Endothelial cell (in vitro differentiated cells): ENCODE measurements at regions not wholly inside any gene's neighbourhood (a gene's known extent, or its start where the extent isn't known, plus 50 kb on each side); places are given as distances from the start of the nearest gene placed in this dataset.

Experiments
- DNase-seq: peaks from one replicate; pipeline ENCODE4 v3.0.0; 2021; ENCODE audit warnings: low spot score
- H3K27ac Mint-ChIP-seq: one replicate; pipeline ENCODE4 v1.8.0; 2021; ENCODE audit warnings: mixed read lengths, inconsistent platforms; ENCODE audit not compliant: unreplicated experiment
- H3K27me3 Mint-ChIP-seq: one replicate; pipeline ENCODE4 v1.8.0; 2021; ENCODE audit warnings: mild to moderate bottlenecking, moderate library complexity, mixed read lengths, inconsistent platforms; ENCODE audit not compliant: unreplicated experiment
- H3K36me3 Mint-ChIP-seq: one replicate; pipeline ENCODE4 v1.8.0; 2021; ENCODE audit warnings: mild to moderate bottlenecking, low read depth, mixed read lengths, inconsistent platforms; ENCODE audit not compliant: unreplicated experiment
- H3K4me1 Mint-ChIP-seq: one replicate; pipeline ENCODE4 v1.8.0; 2021; ENCODE audit warnings: mild to moderate bottlenecking, mixed read lengths, inconsistent platforms; ENCODE audit not compliant: unreplicated experiment
- H3K4me3 Mint-ChIP-seq: one replicate; pipeline ENCODE4 v1.8.0; 2021; ENCODE audit warnings: mild to moderate bottlenecking, mixed read lengths, inconsistent platforms; ENCODE audit not compliant: unreplicated experiment
- H3K9me3 Mint-ChIP-seq: one replicate; pipeline ENCODE4 v1.8.0; 2021; ENCODE audit warnings: mixed read lengths, inconsistent platforms; ENCODE audit not compliant: unreplicated experiment
- CTCF ChIP-seq: fragments of 200-600 bp; sonication (generic); IDR thresholded peaks from one replicate; pipeline ENCODE4 v1.5.0; 2021; ENCODE audit warnings: antibody characterized with exemption; ENCODE audit not compliant: unreplicated experiment

- no peaks in the 10 kb centered on the region for H3K9me3 Mint-ChIP-seq
- H3K4me1 Mint-ChIP-seq: no peaks in the 10 kb centered on the region
- H3K4me3 Mint-ChIP-seq: no peak overlapping the region
- no peak for DNase-seq
- no peak overlapping the region for H3K27ac Mint-ChIP-seq
- H3K36me3 Mint-ChIP-seq: no peaks in the 10 kb centered on the region
- H3K27me3 Mint-ChIP-seq: no peaks in the 10 kb centered on the region
- no peak for TF ChIP-seq CTCF
These were observed 151.3 kb upstream of the SLITRK3 start for GRCh38 chr3:165347526-165347925.

- no peak for DNase-seq
- TF ChIP-seq CTCF: no peak
- Mint-ChIP-seq H3K36me3 (no peaks in the 10 kb centered on the region), H3K27ac (no peak overlapping the region), H3K27me3 (no peaks in the 10 kb centered on the region), H3K9me3 (no peaks in the 10 kb centered on the region), H3K4me3 (no peak overlapping the region), H3K4me1 (no peaks in the 10 kb centered on the region)
These were observed 150.3 kb upstream of the SLITRK3 start for GRCh38 chr3:165346503-165346902.

- H3K9me3 Mint-ChIP-seq: no peaks in the 10 kb centered on the region
- H3K27me3 Mint-ChIP-seq: no peaks in the 10 kb centered on the region
- no peak overlapping the region for H3K27ac Mint-ChIP-seq
- no peaks in the 10 kb centered on the region for H3K36me3 Mint-ChIP-seq
- no peak overlapping the region for H3K4me3 Mint-ChIP-seq
- DNase-seq: no peak
- no peaks in the 10 kb centered on the region for H3K4me1 Mint-ChIP-seq
- no peak for TF ChIP-seq CTCF
These were observed 147.0 kb upstream of the SLITRK3 start for GRCh38 chr3:165343185-165343584.

- TF ChIP-seq CTCF: no peak
These were observed 143.6 kb upstream of the SLITRK3 start for GRCh38 chr3:165339753-165340152.

GRCh38 chr3:165336786-165337185, 140.6 kb upstream of the SLITRK3 start:
- no peak overlapping the region for H3K4me3 Mint-ChIP-seq
- TF ChIP-seq CTCF: no peak
- no peaks in the 10 kb centered on the region for H3K36me3 Mint-ChIP-seq
- H3K4me1 Mint-ChIP-seq: no peaks in the 10 kb centered on the region
- H3K9me3 Mint-ChIP-seq: no peaks in the 10 kb centered on the region
- no peak for DNase-seq
- H3K27me3 Mint-ChIP-seq: no peaks in the 10 kb centered on the region
- H3K27ac Mint-ChIP-seq: no peak overlapping the region

More at GRCh38 chr3:165339753-165340152, 143.6 kb upstream of the SLITRK3 start:
- Mint-ChIP-seq H3K27ac (no peak overlapping the region), H3K4me3 (no peak overlapping the region), H3K9me3 (no peaks in the 10 kb centered on the region), H3K27me3 (no peaks in the 10 kb centered on the region), H3K4me1 (no peaks in the 10 kb centered on the region), H3K36me3 (no peaks in the 10 kb centered on the region)
- DNase-seq: no peak
